ENCODE measurements at regions not wholly inside any gene's neighbourhood (a gene's known extent, or its start where the extent isn't known, plus 50 kb on each side); places are given as distances from the start of the nearest gene placed in this dataset.

- H3K9ac ChIP-seq (ENCODE audit: low read depth in 1 of 2, low read length in 2 of 2), result no peak overlapping the region
- WGBS, result 74% methylated on average over 3 of the region's 3 CpGs
Measured at GRCh38 chr13:62706048-62706447, 1290.4 kb upstream of the PCDH20 start.

GRCh38 chr13:62704875-62705274 lies 1289.2 kb upstream of the PCDH20 start:
- no peak for DNase-seq (ENCODE audit: low spot score)
- Histone ChIP-seq H3K4me1 (ENCODE audit: control insufficient read depth in 4 of 4, insufficient read depth in 4 of 4, low read length in 3 of 4) (no peaks in the 10 kb centered on the region), H3K9ac (ENCODE audit: low read depth in 1 of 2, low read length in 2 of 2) (no peak overlapping the region), H3K27me3 (ENCODE audit: control insufficient read depth in 4 of 4, insufficient read depth in 4 of 4, low read length in 3 of 4) (no peaks in the 10 kb centered on the region), H3K9me3 (ENCODE audit: control insufficient read depth in 4 of 4, low read length in 3 of 4) (no peaks in the 10 kb centered on the region), H3K27ac (ENCODE audit: low read depth in 1 of 2, low read length in 2 of 2) (no peak overlapping the region), H3K4me3 (ENCODE audit: low read depth in 1 of 3, low read length in 3 of 3) (no peak overlapping the region), H3K36me3 (ENCODE audit: control insufficient read depth in 4 of 4, insufficient read depth in 3 of 4, low read depth in 1 of 4, low read length in 3 of 4) (no peaks in the 10 kb centered on the region)
- TF ChIP-seq NR2F2 (IDR thresholded peaks at IDR 0.05), result no peak
- no peak for TF ChIP-seq RAD21 (IDR thresholded peaks at IDR 0.05)
- TF ChIP-seq YY1 (IDR thresholded peaks at IDR 0.05), result no peak
- no peak for TF ChIP-seq ATF3 (IDR thresholded peaks at IDR 0.05)
- TF ChIP-seq GABPA (IDR thresholded peaks at IDR 0.05 in 1 of 2, conservative IDR thresholded peaks at IDR 0.05 in 1 of 2), result no peak
- TF ChIP-seq CTCF (IDR thresholded peaks at IDR 0.05; ENCODE audit: low read depth, low read length, missing input control), result no peak
- TF ChIP-seq REST (IDR thresholded peaks at IDR 0.05), result no peak
- TF ChIP-seq MAX (IDR thresholded peaks at IDR 0.05), result no peak
- no peak for TF ChIP-seq JUND (IDR thresholded peaks at IDR 0.05)

More at GRCh38 chr13:62706048-62706447, 1290.4 kb upstream of the PCDH20 start:
- DNase-seq (ENCODE audit: low spot score), result no peak
- H3K4me3 ChIP-seq (ENCODE audit: low read depth in 1 of 3, low read length in 3 of 3), result no peak overlapping the region
- no peaks in the 10 kb centered on the region for H3K27me3 ChIP-seq (ENCODE audit: control insufficient read depth in 4 of 4, insufficient read depth in 4 of 4, low read length in 3 of 4)
- H3K36me3 ChIP-seq (ENCODE audit: control insufficient read depth in 4 of 4, insufficient read depth in 3 of 4, low read depth in 1 of 4, low read length in 3 of 4), result no peaks in the 10 kb centered on the region
- no peaks in the 10 kb centered on the region for H3K4me1 ChIP-seq (ENCODE audit: control insufficient read depth in 4 of 4, insufficient read depth in 4 of 4, low read length in 3 of 4)
- no peak for TF ChIP-seq FOXA1 (IDR thresholded peaks at IDR 0.05)
- no peak for TF ChIP-seq HNF4A (conservative IDR thresholded peaks at IDR 0.05)
- TF ChIP-seq CTCF (IDR thresholded peaks at IDR 0.05; ENCODE audit: low read depth, low read length, missing input control), result no peak
- no peak for TF ChIP-seq YY1 (IDR thresholded peaks at IDR 0.05)
- TF ChIP-seq NR2F2 (IDR thresholded peaks at IDR 0.05), result no peak
- TF ChIP-seq GABPA (IDR thresholded peaks at IDR 0.05 in 1 of 2, conservative IDR thresholded peaks at IDR 0.05 in 1 of 2), result no peak
- no peak for TF ChIP-seq ATF3 (IDR thresholded peaks at IDR 0.05)
- TF ChIP-seq ZBTB33 (IDR thresholded peaks at IDR 0.05), result no peak
- TF ChIP-seq JUND (IDR thresholded peaks at IDR 0.05), result no peak
- no peak for TF ChIP-seq MAX (IDR thresholded peaks at IDR 0.05)
- no peak for TF ChIP-seq RXRA (IDR thresholded peaks at IDR 0.05)
- TF ChIP-seq RAD21 (IDR thresholded peaks at IDR 0.05), result no peak
- TF ChIP-seq SP1 (IDR thresholded peaks at IDR 0.05), result no peak
- TF ChIP-seq HNF4G (IDR thresholded peaks at IDR 0.05), result no peak
- no peak for TF ChIP-seq FOXA2 (IDR thresholded peaks at IDR 0.05)
- TF ChIP-seq EGR1 (IDR thresholded peaks at IDR 0.05; ENCODE audit: low read depth in 2 of 2), result no peak
- no peak for TF ChIP-seq TAF1 (conservative IDR thresholded peaks at IDR 0.05)
- H3K27ac ChIP-seq (ENCODE audit: low read depth in 1 of 2, low read length in 2 of 2), result no peak overlapping the region
- H3K9me3 ChIP-seq (ENCODE audit: control insufficient read depth in 4 of 4, low read length in 3 of 4), result no peaks in the 10 kb centered on the region

Data from liver (tissue), 8 donors.